HG03159 (cell line): ENCODE measurements at regions not wholly inside any gene's neighbourhood (a gene's known extent, or its start where the extent isn't known, plus 50 kb on each side); places are given as distances from the start of the nearest gene placed in this dataset.

Experiments
- ATAC-seq: cut with Tn5 transposase; IDR thresholded peaks from one replicate; pipeline ENCODE4 v1.9.1; 2021; ENCODE audit warnings: mild to moderate bottlenecking, moderate library complexity; ENCODE audit not compliant: unreplicated experiment

DNA sequence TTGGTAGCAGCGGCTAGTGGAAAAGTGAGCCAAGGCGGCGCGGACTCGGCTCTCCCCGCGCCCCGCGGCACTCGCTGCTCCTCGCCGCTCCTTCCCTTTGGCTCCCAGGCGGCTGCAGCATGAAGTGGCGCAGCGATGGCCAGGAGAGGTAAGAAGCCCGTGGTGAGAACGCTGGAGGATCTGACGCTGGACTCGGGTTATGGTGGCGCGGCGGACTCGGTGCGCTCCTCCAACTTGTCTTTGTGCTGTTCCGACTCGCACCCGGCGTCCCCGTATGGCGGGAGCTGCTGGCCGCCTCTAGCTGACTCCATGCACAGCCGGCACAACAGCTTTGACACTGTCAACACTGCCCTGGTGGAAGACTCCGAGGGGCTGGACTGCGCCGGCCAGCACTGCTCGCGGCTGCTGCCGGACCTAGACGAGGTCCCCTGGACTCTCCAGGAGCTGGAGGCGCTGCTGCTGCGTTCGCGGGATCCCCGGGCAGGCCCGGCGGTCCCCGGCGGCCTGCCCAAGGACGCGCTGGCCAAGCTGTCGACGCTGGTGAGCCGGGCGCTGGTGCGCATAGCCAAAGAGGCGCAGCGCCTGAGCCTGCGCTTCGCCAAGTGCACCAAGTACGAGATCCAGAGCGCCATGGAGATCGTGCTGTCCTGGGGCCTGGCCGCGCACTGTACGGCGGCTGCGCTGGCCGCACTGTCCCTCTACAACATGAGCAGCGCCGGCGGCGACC lies 225.6 kb upstream of the CRY1 start:
- no peak for ATAC-seq

DNA sequence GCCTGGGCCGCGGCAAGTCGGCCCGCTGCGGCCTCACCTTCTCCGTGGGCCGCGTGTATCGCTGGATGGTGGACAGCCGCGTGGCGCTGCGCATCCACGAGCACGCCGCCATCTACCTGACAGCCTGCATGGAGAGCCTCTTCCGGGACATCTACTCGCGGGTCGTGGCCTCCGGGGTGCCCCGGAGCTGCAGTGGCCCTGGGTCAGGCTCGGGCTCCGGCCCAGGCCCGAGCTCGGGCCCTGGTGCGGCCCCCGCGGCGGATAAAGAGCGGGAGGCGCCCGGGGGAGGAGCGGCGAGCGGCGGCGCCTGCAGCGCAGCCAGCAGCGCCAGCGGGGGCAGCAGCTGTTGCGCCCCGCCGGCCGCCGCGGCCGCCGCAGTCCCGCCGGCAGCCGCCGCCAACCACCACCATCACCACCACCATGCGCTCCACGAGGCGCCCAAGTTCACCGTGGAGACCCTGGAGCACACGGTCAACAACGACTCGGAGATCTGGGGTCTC lies 226.2 kb upstream of the CRY1 start:
- no peak for ATAC-seq

DNA sequence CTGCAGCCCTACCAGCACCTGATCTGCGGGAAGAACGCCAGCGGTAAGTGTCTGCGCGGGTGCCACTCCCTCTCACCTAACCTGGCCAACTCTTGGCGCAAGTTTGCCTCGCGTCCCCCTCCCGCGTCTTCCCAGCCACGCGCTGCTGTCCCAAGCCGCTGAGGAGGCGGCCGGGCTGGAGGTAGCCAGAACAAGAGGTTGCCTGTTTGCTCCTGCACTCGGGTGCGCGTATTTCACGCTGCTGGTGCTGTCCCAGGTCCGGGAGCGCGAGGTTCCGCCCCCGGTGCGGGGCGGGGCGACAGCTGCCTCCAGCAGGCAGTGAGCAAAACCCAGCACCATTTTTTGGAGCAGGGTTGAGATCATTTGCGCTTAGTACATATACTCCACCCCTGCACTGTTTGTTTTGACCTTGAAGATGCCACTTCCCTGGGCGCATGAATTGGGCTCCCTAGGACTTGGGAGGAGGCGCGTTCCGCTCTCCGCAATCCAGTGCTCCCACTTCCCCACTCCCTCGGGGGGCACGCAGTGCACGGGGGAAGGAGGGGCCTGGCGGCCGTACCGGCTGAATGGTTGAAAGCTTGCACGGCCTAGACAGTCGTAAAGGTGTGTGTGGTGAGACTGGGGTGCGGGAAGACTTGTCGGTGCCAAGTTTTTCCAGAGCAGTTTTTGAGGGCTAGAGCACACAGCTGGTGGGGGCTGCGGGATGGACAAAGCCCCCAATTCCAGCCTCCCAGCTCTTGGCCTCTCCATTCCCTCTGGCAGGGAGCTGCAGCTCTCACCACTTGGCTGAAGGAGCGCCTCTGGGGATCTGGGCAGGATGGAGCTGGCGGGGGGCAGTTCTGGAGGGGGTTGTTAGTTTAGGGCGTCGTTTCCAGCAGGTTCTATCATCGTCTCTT lies 226.9 kb upstream of the CRY1 start:
- ATAC-seq = no peak

DNA sequence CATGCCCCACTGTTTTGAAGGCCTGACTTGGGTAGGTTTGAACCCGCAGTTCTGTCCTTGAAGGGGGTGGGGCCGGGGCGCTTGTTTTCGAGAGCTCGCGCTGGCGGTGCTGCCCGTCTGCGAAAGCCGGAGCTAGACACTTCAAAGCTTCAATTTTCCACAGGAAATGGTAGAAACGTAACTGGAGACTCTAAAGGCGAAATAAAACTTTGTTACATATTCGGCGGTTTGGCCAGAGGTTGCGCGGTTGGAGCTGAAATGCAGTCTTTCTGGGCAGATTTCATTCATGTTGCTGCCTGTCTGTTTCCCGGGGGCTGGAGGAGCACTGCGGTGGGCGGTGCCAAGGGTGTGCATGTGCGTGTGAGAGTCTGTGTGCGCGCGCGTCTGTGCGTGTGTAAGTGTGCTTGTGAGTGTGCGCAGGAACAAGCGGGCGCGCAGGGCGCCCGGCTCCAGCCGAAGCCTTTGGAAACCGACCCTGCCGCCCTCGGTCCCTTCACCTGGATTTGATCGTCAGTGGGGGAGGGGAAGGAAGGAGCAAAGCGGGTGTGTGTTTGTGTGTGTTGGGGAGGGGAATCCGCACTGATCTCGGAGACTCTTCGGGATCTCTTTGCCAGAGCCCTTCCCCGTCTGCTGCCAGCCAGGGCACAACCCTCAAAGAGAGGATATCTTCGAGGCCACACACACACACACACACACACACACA lies 227.7 kb upstream of the CRY1 start:
- no peak for ATAC-seq

DNA sequence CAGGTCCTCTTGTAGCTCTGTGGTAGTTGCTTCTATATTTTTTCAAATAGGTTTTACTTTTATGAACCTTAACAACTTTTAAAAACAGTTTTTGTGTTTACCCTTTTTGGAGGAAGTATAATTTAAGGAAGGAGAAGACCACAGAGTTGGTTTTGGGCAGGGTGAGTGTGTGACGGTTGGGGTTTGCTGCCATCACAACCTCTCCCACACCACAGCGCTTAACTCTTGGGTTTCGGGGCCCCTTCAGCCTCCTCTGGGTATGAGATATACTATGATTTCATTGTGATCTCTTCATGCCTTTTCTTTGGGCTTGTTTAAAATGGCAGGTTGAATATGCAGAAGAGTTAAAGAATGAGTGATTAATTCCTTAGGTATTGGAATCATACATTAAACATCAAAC lies 228.7 kb upstream of the CRY1 start:
- ATAC-seq = no peak

DNA sequence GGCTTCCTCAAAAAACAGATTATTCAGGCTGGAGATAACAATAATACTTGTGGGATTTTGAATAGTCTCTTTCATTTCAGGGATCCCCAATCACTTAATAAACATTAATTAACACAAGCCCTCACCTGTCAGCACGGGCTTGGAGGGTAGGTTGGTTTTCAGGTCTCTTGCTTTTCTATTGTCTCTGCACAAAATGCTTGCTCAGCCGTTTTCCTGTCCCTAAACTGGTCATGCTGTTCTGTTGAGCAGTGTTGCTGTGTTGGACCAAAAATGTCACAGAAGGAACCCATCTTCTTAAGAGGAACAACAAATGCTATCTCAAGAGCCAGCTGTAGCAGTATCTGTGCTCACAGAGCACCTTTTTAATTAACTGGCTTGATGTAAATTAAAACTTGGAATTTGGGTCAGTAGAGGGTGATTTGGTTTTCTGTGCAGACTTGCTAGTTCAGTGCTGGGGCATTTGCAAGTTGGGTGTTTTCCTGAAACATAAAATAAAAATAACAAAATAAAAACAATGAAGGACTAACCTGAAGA lies 231.8 kb upstream of the CRY1 start:
- ATAC-seq = no peak

DNA sequence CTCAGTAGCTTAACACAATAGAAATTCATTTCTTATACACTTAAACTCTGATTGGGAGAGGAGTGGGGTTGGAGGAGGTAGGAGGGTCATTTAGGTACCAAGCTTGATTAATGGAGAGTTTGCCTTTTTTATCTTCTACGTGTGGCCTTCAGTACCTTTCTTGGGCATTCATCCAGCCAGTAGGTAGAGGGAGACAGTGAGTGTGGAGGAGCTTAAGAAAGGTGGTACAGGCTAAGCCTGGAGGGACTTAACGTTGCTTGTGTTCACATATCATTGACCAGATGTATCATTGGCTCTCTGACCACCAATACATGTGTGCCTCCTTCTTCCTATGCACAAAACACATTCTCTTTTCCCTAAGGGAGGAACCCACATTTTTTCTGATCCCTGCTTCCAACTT lies 232.9 kb upstream of the CRY1 start:
- no peak for ATAC-seq

DNA sequence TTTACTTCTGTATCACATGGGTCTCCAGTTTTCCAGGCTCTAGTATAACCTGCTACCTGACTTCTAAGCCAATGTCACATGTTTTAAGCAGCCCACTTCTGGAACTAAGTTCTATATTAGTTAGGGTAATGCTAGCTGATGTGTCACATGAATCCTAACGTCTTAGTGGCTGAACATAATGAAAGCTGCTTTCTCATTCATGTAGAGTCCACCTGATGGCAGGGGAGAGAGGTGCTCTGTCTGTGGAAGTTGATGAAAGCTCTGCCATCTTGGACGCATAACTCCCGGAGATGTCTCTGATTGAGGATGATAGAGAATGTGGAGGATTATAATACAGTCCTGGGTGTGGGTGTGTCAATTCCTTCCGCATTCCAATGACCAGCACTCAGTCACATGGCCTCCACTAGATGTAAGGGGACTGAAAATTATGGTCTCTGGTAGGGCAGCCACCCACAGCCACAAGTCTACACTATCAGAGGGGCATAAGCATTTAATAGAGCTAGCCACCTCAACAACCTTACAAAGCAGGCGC lies 234.4 kb upstream of the CRY1 start:
- ATAC-seq = no peak

DNA sequence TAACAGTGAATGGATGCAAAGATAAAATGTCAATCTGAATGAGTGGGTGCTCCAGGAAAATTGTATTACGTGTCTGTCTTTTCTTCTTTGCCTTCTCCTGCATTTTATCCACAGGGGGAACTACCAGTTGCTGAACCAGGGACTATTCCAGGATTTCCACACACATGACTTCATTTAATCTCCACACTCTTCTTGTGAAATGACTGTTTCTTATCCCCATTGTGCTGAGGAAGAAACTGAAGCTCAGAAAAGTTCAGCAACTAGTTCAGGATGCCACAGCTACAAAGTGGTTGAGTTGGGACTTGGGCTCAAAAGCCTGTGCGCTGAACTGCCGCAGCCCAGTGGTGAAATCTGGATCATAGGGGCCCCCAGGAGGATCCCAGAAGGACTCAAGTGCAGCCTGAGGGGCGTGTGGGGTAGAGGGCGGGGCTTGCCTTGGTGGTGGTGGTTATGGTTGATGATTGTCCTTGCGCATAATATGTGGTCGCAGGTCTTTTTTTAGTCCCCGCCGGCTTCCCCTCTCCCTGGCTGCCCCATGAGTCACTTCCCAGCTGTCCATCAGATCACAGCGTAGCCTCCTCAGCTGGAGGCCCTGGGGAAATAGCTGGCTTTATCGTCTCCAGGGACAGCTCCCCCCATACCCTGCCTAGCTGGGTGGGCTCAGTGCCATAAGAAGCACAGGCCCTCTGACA lies 235.2 kb upstream of the CRY1 start:
- no peak for ATAC-seq

DNA sequence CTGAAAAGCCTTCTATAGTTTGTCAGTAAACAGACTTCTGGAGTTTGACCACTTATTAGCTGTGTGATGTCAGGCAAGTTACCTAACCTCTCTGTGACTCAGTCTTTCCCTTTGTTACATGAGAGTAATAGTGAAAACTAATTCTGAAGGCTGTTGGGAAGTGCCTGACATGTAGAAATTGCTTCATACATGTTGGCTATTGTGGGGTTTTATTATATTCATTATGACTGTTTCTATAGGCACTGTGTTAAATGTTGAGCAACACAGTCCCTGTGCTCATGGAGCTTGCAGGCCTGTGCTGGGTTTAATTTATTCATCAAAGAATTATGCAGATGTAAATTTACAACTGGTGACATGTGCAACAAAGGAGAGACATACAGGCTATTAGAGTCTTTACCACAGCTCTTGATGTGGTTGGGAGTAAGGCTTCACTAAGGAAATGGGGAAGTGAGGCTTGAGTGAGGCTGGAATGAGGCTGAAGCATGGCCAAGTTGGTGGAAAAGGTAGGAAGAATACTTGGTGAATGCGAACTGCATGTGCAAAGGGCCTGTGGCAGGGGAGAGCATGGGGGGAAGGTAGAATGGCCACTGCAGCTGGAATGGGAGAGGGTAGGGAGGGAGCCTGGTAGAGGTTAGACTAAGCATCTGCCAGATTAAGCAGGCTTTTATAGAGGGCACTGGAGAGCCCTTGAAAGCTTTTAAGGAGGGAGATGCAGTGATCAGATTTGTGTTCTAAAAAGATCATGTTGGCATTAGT lies 236.4 kb upstream of the CRY1 start:
- no peak for ATAC-seq

DNA sequence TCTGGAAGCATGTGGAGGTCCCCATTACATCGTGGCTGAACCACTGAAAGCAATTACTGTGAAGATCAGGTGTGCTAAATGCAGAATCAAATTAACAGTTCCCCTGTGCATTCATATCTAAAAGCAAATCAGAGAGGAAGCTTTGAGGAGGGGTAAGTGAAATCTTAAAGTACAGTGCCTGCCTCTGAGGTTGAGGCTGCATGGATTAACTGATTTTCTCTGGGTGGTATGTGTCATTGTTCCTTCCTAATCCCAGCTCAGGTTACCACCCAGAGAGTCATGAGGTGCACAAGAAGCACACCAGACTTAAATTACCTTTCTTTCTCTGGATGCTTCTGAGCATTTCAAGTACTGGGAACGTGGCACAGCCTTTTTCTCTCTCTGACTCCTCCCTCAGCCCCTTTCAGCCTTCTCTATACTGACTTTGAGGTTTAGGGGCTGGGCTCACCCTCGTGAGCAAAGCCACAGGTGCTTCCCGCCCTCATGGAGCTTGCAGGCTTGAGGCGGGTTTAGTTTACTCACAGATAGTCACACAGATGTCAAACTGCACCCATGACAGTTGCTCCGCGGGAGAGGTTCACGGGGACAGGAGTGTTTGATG lies 237.6 kb upstream of the CRY1 start:
- ATAC-seq = no peak

DNA sequence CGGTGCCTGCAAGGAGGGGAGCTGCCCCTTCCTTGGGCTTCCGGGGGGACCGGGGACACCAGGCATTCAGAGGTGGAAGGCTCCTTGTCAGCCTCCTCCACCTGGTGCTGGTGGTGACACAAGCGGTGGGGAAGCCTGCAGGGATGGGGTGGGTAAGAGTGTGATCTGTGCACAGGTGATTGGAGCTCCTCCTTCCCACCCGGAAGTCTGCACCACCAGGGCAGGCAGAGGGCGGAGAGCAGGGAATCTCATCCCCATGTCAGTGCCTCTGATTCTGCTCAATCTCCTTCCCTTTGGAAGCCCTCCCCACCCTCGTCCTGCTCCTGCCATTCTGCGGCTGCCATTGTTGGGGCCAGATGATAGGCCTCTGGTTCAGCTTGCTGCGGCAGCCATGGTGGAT lies 238.1 kb upstream of the CRY1 start:
- ATAC-seq = no peak

DNA sequence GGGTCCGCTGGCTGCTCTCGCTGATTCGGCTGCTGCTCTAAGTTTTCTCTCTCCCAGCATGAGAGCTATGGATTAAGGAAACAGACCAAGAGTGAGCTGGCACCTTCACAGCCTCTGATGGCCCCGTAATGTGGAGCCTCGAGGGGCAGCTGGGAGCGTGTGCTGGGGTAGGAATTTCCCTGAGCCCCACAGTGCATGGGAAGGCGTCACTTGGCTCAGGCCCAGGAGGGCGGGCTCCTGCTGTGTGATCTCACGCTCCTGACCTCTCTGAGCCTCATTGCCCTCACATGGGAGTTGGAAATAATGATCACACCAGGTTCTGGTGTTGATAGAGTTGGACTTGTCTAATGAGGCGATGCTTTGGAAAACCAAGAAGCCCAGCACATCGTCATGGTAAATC lies 238.6 kb upstream of the CRY1 start:
- ATAC-seq = no peak

DNA sequence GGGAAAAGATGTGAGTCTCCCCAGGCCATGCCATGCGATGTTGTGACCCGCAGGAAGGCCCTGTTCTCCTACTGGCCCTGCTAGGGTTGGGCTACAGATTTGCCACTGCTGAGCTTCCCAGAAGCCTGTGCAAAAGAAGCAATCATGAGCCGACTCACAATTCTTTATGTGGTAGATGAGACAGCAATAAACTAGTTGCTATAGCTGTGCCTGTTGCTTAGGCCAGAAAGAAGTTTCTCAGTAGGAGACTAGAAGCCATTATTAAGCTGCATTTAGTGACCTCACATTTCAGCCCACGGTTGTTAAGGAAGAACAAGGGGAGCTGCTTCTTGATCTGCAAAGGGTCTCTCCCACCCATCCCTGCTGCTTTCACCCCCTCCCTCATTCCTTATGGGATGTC lies 239.4 kb upstream of the CRY1 start:
- no peak for ATAC-seq

DNA sequence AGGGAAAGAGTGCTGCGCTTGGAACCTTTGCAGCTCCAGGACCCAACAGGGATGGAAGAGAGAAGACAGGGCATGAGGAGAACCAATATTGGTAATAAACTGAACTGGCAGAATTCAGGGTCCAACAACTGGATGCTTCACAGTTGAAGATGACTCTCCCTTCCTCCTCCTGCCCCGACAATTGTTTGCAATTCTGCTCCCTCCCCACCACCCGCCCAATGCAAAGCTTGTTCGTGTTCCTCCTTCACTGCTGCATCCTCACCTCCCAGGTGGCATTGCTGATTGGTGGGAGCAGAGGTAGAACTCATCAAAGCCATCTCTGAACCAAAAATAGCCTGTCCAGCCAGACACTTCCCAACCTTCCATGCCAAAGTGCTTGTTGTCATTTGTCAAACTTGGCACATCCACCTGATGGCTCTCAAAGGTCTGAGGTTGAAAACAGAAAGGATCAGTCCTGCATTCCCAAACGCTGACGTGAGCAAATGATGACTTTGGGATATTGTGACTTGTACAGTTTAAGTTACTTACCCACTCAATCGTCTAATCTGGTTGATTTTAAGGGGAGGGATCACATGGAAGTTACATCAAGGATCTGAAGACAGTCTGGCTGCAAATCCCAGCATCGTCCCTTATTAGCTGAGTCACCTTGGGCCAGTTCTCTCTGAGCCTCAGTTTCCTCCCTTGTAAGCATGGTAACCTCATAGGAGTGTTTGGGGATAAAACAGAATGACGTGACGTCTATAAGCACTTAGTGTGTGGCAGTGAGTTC lies 242.6 kb upstream of the CRY1 start:
- ATAC-seq = no peak

DNA sequence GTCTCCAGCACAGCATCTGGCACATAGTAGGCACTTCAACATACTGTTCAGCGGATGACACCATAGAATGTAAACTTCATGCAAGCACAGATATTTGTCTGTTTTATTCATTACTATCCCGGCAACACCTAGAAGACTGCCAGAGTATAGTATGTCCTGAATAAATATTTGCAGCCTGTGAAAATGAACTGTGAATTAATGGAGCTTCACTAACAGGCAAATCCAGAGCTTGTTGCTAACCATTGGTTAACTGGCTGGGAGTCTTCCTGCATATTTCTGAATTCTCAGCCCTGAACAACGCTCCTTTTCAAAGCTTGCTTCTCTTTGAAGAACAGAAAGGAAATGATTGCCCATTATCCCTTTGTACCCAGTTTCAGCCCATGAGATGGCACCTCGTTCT lies 243.3 kb upstream of the CRY1 start:
- ATAC-seq = no peak

DNA sequence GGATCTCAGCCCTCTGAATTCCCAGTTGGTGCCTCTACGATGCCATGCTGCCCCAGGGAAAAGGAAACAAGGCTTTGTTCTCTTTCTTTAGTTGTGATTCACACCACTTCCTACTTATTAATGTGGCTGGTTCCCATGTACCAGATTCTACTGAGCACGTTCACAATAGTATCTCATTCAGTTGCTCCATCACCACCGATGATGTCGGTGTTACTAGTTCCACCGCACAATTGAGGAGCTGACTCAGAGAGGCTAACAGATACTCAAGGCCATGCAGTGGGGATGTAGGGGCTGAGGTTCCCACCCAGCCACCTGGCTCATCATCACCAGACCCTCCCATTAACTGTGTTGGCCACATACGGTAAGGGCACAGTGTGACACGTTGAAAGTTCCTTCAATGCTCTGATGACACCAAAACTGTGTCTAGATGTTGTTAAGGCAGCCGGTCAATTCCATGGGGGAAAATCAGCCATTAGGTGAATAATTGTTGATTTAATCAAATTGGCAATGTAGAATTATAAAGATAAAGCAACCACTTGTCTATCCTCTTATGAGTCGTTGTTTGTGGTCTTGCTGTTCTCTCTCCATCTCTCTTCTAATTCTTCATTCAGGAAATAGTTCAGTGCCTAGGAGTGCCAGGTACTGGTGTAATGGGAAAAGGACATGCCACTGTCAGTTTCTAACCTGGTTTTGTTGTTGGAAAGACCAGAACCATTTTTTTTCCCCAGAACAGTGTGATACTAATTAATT lies 244.2 kb upstream of the CRY1 start:
- ATAC-seq = no peak

DNA sequence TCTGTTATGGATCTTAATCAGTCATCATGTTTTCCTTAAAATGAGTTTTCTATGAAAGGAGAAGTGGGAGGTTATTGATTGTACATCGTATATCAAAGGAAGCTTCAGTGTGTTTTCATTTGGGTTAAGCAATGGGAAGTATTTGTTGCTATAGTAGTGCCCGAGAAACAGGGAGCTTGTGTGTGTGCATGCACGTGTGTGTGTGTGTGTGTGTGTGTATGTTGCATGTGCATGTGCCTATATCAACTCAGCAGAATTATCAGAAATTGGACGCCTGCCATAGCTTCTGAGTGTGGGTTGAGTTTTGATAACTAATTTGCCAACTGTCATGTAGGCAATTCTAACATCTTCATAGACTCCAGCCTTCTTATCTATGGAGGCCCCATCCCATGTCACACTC lies 246.1 kb upstream of the CRY1 start:
- no peak for ATAC-seq
